KMS-11 (cell line): ENCODE measurements at regions not wholly inside any gene's neighbourhood (a gene's known extent, or its start where the extent isn't known, plus 50 kb on each side); places are given as distances from the start of the nearest gene placed in this dataset.

Experiments
- H2AFZ ChIP-seq: fragments of 200-600 bp; sonication (generic); 2 replicates; pipeline ENCODE4 v1.6.1; 2016; ENCODE audit warnings: antibody characterized with exemption, mixed run types, low read depth
- H3K27ac ChIP-seq: fragments of 200-600 bp; sonication (generic); 2 replicates; pipeline ENCODE4 v1.6.1; 2016; ENCODE audit warnings: mild to moderate bottlenecking, mixed run types
- H3K27me3 ChIP-seq: fragments of 200-600 bp; sonication (generic); 2 replicates; pipeline ENCODE4 v1.6.1; 2017; ENCODE audit warnings: mild to moderate bottlenecking, low read depth, mixed run types, moderate library complexity; ENCODE audit not compliant: insufficient read depth
- H3K36me3 ChIP-seq: fragments of 200-600 bp; sonication (generic); 2 replicates; pipeline ENCODE4 v1.6.1; 2017; ENCODE audit warnings: mild to moderate bottlenecking, mixed run types; ENCODE audit not compliant: insufficient read depth
- H3K4me1 ChIP-seq: fragments of 200-600 bp; sonication (generic); 2 replicates; pipeline ENCODE4 v1.6.1; 2016; ENCODE audit warnings: mild to moderate bottlenecking, low read depth, mixed run types; ENCODE audit not compliant: poor library complexity, severe bottlenecking
- H3K4me2 ChIP-seq: fragments of 200-600 bp; sonication (generic); 2 replicates; pipeline ENCODE4 v1.7.0; 2016; ENCODE audit warnings: mild to moderate bottlenecking, mixed run types
- H3K4me3 ChIP-seq: fragments of 200-600 bp; sonication (generic); IDR thresholded peaks from 2 replicates; pipeline ENCODE4 v1.6.1; 2017; ENCODE audit warnings: low read depth, low read length, mixed read lengths; ENCODE audit not compliant: insufficient read depth
- H3K79me2 ChIP-seq: fragments of 200-600 bp; sonication (generic); 2 replicates; pipeline ENCODE4 v1.6.1; 2016; ENCODE audit warnings: low read depth, mixed run types; ENCODE audit not compliant: insufficient read depth
- H3K9ac ChIP-seq: fragments of 200-600 bp; sonication (generic); 2 replicates; pipeline ENCODE4 v1.6.1; 2016; ENCODE audit warnings: mild to moderate bottlenecking, mixed run types
- H4K20me1 ChIP-seq: fragments of 200-600 bp; sonication (generic); 2 replicates; pipeline ENCODE4 v1.6.1; 2016; ENCODE audit warnings: mild to moderate bottlenecking, mixed run types; ENCODE audit not compliant: insufficient read depth
- TF ChIP-seq, protein P1 (sequence below): fragments of 200-600 bp; sonication (generic); conservative IDR thresholded peaks from 2 replicates; pipeline ENCODE4 v1.6.1; 2017; ENCODE audit warnings: low read depth, mild to moderate bottlenecking, antibody characterized with exemption, low read length, moderate library complexity, mixed read lengths

- no peaks in the 10 kb centered on the region for H3K79me2 ChIP-seq
- no peaks in the 10 kb centered on the region for H3K4me1 ChIP-seq
- H3K4me2 ChIP-seq = no peak overlapping the region
- TF ChIP-seq, protein P1, sequence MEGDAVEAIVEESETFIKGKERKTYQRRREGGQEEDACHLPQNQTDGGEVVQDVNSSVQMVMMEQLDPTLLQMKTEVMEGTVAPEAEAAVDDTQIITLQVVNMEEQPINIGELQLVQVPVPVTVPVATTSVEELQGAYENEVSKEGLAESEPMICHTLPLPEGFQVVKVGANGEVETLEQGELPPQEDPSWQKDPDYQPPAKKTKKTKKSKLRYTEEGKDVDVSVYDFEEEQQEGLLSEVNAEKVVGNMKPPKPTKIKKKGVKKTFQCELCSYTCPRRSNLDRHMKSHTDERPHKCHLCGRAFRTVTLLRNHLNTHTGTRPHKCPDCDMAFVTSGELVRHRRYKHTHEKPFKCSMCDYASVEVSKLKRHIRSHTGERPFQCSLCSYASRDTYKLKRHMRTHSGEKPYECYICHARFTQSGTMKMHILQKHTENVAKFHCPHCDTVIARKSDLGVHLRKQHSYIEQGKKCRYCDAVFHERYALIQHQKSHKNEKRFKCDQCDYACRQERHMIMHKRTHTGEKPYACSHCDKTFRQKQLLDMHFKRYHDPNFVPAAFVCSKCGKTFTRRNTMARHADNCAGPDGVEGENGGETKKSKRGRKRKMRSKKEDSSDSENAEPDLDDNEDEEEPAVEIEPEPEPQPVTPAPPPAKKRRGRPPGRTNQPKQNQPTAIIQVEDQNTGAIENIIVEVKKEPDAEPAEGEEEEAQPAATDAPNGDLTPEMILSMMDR = no peak
- H4K20me1 ChIP-seq = no peaks in the 10 kb centered on the region
- H3K36me3 ChIP-seq = no peaks in the 10 kb centered on the region
- H2AFZ ChIP-seq = no peak overlapping the region
- no peaks in the 10 kb centered on the region for H3K27me3 ChIP-seq
- no peak overlapping the region for H3K9ac ChIP-seq
- no peak overlapping the region for H3K4me3 ChIP-seq
- H3K27ac ChIP-seq = no peak overlapping the region
Measured at GRCh38 chr4:187301923-187302322, 578.3 kb upstream of the FAT1 start.

- no peak overlapping the region for H2AFZ ChIP-seq
- no peaks in the 10 kb centered on the region for H4K20me1 ChIP-seq
- no peaks in the 10 kb centered on the region for H3K36me3 ChIP-seq
- H3K4me2 ChIP-seq = no peak overlapping the region
- no peaks in the 10 kb centered on the region for H3K79me2 ChIP-seq
- no peak overlapping the region for H3K4me3 ChIP-seq
- TF ChIP-seq, protein P1 = no peak
- H3K27ac ChIP-seq = no peak overlapping the region
- H3K27me3 ChIP-seq = no peaks in the 10 kb centered on the region
- H3K9ac ChIP-seq = no peak overlapping the region
- no peaks in the 10 kb centered on the region for H3K4me1 ChIP-seq
Measured at GRCh38 chr4:187302457-187303150, 578.9 kb upstream of the FAT1 start.

DNA sequence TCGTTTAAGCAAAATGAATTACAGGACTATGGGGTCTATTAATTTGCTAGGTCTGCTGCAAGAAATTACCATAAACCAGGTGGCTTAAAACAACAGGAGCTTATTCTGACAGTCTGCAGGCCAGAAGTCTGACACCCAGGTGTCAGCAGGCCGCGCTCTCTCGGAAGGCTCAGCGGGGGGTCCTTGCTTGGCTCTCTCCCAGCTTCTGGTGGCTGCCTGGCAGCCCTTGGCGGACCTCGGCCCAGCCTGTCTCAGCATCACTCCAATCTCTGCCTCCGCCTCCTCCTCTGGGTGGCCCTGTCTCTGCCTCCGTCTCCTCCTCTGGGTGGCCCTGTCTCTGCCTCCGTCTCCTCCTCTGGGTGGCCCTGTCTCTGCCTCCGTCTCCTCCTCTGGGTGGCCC lies 580.5 kb upstream of the FAT1 start:
- Histone ChIP-seq H3K79me2 (no peaks in the 10 kb centered on the region), H4K20me1 (no peaks in the 10 kb centered on the region), H3K27me3 (no peaks in the 10 kb centered on the region), H3K4me1 (no peaks in the 10 kb centered on the region), H3K9ac (no peak overlapping the region), H3K4me2 (no peak overlapping the region), H3K36me3 (no peaks in the 10 kb centered on the region), H2AFZ (no peak overlapping the region), H3K4me3 (no peak overlapping the region), H3K27ac (no peak overlapping the region)
- TF ChIP-seq, protein P1 = no peak

DNA sequence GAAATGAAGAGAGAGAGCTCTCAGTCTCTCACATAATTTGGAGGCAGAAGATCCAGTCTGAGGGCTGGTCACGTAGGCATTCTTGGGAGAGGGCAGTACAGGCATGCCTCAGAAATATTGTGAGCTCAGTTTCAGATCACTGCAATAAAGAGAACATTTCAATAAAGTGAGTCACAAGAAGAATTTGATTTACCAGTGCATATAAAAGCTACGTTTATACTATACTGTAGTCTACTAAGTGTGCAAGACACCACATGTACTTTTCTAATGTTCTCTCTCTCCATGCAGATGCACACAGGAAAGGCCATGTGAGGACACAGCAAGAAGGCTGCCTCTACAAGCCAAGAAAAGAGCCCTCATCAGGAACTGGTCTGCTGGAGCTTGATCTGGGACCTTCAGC lies 583.5 kb upstream of the FAT1 start:
- H3K4me3 ChIP-seq = no peak overlapping the region
- no peaks in the 10 kb centered on the region for H3K36me3 ChIP-seq
- H3K4me2 ChIP-seq = no peak overlapping the region
- no peak overlapping the region for H3K9ac ChIP-seq
- H3K79me2 ChIP-seq = no peaks in the 10 kb centered on the region
- no peaks in the 10 kb centered on the region for H4K20me1 ChIP-seq
- no peak overlapping the region for H2AFZ ChIP-seq
- no peaks in the 10 kb centered on the region for H3K27me3 ChIP-seq
- no peaks in the 10 kb centered on the region for H3K4me1 ChIP-seq
- TF ChIP-seq, protein P1 = no peak
- H3K27ac ChIP-seq = no peak overlapping the region
